DMS53 treated with DMSO at 0.1 percent for 48 hours (cell line): ENCODE measurements at regions not wholly inside any gene's neighbourhood (a gene's known extent, or its start where the extent isn't known, plus 50 kb on each side); places are given as distances from the start of the nearest gene placed in this dataset.

Experiments used
- DNase-seq: peaks from one replicate; lab custom pipeline; 2025; ENCODE audit not compliant: unreplicated experiment; lab: John Stamatoyannopoulos, UW

GRCh38 chr1:29501227-29501976 is 265.1 kb downstream of the PTPRU start:
- no peak for DNase-seq

- no peak for DNase-seq
Observed at GRCh38 chr1:29500651-29501050, 264.3 kb downstream of the PTPRU start.

GRCh38 chr1:29500041-29500440 is 263.7 kb downstream of the PTPRU start:
- no peak for DNase-seq

GRCh38 chr1:29499104-29499650 is 262.9 kb downstream of the PTPRU start:
- no peak for DNase-seq

GRCh38 chr1:29498126-29499103 is 262.1 kb downstream of the PTPRU start:
- DNase-seq: no peak

- no peak for DNase-seq
Observed at GRCh38 chr1:29497395-29498125, 261.2 kb downstream of the PTPRU start.

- DNase-seq: no peak
Observed at GRCh38 chr1:29496701-29497100, 260.4 kb downstream of the PTPRU start.

GRCh38 chr1:29490204-29490934 is 254.0 kb downstream of the PTPRU start:
- DNase-seq: peak; percentile 79

- no peak for DNase-seq
Observed at GRCh38 chr1:29489471-29489870, 253.1 kb downstream of the PTPRU start.

GRCh38 chr1:29488794-29489311 is 252.5 kb downstream of the PTPRU start:
- no peak for DNase-seq

GRCh38 chr1:29488086-29488793 is 251.9 kb downstream of the PTPRU start:
- DNase-seq: no peak

- DNase-seq: no peak
Observed at GRCh38 chr1:29487291-29487690, 251.0 kb downstream of the PTPRU start.

- no peak for DNase-seq
Observed at GRCh38 chr1:29485096-29485925, 249.0 kb downstream of the PTPRU start.

- no peak for DNase-seq
Observed at GRCh38 chr1:29482991-29483390, 246.7 kb downstream of the PTPRU start.

- DNase-seq: no peak
Observed at GRCh38 chr1:29482064-29482463, 245.7 kb downstream of the PTPRU start.

- no peak for DNase-seq
Observed at GRCh38 chr1:29481031-29481430, 244.7 kb downstream of the PTPRU start.

- DNase-seq: no peak
Observed at GRCh38 chr1:29478879-29479278, 242.6 kb downstream of the PTPRU start.

GRCh38 chr1:29478151-29478791 is 241.9 kb downstream of the PTPRU start:
- no peak for DNase-seq
